Vagina (tissue), 2 donors: ENCODE measurements at regions not wholly inside any gene's neighbourhood (a gene's known extent, or its start where the extent isn't known, plus 50 kb on each side); places are given as distances from the start of the nearest gene placed in this dataset.

Source experiments
- DNase-seq, 2 donors: peaks; one replicate each; pipeline ENCODE4 v3.0.0-alpha.2; 2017; ENCODE audit errors: extremely low spot score in 2 of 2
- H3K27ac ChIP-seq: fragments of 200-600 bp; sonication (generic); one replicate; pipeline ENCODE4 v1.5.1; 2019
- H3K27me3 ChIP-seq: fragments of 200-600 bp; sonication (generic); one replicate; pipeline ENCODE4 v1.5.1; 2019
- H3K36me3 ChIP-seq, 2 donors: fragments of 200-600 bp; sonication (generic); one replicate each; pipeline ENCODE4 v1.5.1; 2017 to 2019
- H3K4me1 ChIP-seq: fragments of 200-600 bp; sonication (generic); one replicate; pipeline ENCODE4 v1.5.1; 2019
- H3K4me3 ChIP-seq, 2 donors: fragments of 200-600 bp; sonication (generic); 1 replicate in 1 of 2; 2 replicates in 1 of 2; pipeline ENCODE4 v1.5.1; 2016 to 2019
- H3K9me3 ChIP-seq: fragments of 200-600 bp; sonication (generic); one replicate; pipeline ENCODE4 v1.5.1; 2019
- POLR2A ChIP-seq, 2 donors: fragments of 450-650 bp; IDR thresholded peaks; one replicate each; pipeline ENCODE4 v1.6.1; 2017; ENCODE audit warnings: antibody characterized with exemption in 2 of 2, mild to moderate bottlenecking in 2 of 2, moderate library complexity in 2 of 2
- POLR2AphosphoS5 ChIP-seq, 2 donors: sonication (generic); formaldehyde crosslinking; IDR thresholded peaks; one replicate each; pipeline ENCODE4 v1.9.0; 2017; ENCODE audit warnings: antibody characterized with exemption in 2 of 2, mild to moderate bottlenecking in 2 of 2, low read depth in 1 of 2; ENCODE audit not compliant: insufficient read depth in 1 of 2
- intact Hi-C: fragments of 100-400 bp; cut with DNase I; formaldehyde crosslinking; loops from one replicate; pipeline ENCODE4 v1.15.1; 2023
- TF ChIP-seq, protein P1 (sequence below), 3 experiments: fragments of 450-650 bp in 2 of 3; fragments of 200-600 bp in 1 of 3; sonication (generic) in 1 of 3; IDR thresholded peaks; one replicate each; pipeline ENCODE4 v1.5.1; 2017 to 2019; ENCODE audit warnings: antibody characterized with exemption in 3 of 3, mild to moderate bottlenecking in 2 of 3, moderate library complexity in 2 of 3

DNA sequence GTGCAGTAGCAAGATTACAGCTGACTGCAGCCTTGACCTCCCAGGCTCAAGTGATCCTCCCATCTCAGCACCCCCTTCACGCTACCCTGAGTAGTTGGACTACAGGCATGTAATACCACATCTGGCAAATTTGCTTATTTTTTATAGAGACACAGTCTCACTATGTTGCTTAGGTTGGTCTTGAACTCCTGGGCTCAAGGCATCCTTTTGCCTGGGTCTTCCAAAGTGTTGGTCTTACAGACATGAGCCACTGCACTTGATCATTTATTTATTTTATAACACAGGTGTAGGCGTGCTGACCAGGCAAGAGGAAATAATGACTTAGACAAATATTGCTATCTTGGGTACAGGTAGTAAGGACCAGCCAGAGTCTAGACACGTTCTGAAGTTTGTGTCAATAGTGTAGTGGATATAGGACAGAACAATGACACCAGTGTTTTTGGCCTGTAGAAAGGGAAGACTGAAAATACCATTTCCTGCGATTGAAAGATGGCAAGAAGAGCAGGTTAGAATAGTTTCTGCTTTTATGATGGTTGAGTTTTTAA is 71.0 kb upstream of the THUMPD2 start:
- intact Hi-C loops, result no loop called here
- Histone ChIP-seq H3K27me3 (no peaks in the 10 kb centered on the region), H3K4me3 (no peak overlapping the region), H3K4me1 (peaks cover 14% of the 10 kb centered on the region), H3K27ac (no peak overlapping the region), H3K9me3 (no peaks in the 10 kb centered on the region), H3K36me3 (no peaks in the 10 kb centered on the region)
- no peak for TF ChIP-seq POLR2AphosphoS5 (IDR thresholded peaks at IDR 0.05; ENCODE audit: insufficient read depth in 1 of 2, low read depth in 1 of 2)
- no peak for TF ChIP-seq POLR2A (IDR thresholded peaks at IDR 0.05)
- DNase-seq, result no peak

DNA sequence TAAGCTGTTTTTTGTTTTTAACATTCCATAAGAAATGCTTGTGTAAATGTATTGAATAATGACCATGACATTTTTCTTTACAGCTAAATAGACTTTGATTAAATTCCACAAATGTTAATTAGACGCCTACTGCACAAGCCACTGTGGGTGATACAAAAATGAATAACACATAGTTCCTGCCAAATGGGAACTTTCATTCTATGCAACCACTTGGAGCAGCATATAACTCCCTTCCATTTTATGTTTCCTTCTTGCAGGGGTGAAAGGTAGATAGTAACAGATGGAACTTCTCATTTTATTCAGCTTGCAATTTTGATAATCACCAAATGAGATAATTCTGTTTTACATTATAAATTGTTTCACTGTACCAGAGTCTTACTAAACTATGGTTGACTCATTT is 70.0 kb upstream of the THUMPD2 start:
- Histone ChIP-seq H3K27me3 (no peaks in the 10 kb centered on the region), H3K27ac (no peak overlapping the region), H3K36me3 (no peaks in the 10 kb centered on the region), H3K4me3 (no peak overlapping the region), H3K4me1 (peaks cover 14% of the 10 kb centered on the region), H3K9me3 (no peaks in the 10 kb centered on the region)
- TF ChIP-seq POLR2AphosphoS5 (IDR thresholded peaks at IDR 0.05; ENCODE audit: insufficient read depth in 1 of 2, low read depth in 1 of 2) (no peak), POLR2A (IDR thresholded peaks at IDR 0.05) (no peak)
- TF ChIP-seq, protein P1, sequence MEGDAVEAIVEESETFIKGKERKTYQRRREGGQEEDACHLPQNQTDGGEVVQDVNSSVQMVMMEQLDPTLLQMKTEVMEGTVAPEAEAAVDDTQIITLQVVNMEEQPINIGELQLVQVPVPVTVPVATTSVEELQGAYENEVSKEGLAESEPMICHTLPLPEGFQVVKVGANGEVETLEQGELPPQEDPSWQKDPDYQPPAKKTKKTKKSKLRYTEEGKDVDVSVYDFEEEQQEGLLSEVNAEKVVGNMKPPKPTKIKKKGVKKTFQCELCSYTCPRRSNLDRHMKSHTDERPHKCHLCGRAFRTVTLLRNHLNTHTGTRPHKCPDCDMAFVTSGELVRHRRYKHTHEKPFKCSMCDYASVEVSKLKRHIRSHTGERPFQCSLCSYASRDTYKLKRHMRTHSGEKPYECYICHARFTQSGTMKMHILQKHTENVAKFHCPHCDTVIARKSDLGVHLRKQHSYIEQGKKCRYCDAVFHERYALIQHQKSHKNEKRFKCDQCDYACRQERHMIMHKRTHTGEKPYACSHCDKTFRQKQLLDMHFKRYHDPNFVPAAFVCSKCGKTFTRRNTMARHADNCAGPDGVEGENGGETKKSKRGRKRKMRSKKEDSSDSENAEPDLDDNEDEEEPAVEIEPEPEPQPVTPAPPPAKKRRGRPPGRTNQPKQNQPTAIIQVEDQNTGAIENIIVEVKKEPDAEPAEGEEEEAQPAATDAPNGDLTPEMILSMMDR (IDR thresholded peaks at IDR 0.05), result no peak
- intact Hi-C loops, result no loop called here
- DNase-seq, result no peak

DNA sequence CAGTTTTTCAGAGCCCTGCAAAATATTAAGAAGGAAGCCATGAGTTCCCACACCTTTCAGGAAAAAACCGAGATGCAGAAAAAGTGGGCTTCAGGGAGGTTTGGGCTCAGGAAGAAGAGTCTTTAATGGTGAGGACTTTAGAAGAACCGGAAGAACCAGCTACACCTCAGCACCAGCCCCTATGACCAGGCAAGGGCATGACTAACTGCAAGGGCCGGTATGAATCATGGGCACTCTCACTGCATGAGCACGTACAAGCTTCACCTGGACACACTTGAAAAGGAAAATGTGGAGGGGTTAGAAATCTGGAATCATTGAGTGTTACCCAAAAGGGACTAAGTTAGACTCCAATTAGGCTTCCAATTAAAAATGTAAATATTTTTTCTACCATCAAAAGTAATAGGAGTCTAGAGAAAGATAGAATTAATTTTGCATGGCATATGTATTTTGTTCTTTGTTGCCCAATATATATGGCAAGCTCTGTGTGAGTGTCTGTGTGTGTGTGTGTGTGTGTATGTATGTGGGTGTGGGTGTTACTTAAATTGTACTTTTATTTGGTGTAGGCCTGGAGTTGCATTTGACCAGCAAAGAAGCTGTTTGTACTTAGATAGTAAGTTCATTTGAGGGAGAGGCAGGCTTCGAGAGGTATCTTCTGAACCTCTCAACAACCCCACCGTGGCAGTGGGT is 66.5 kb upstream of the THUMPD2 start:
- no peaks in the 10 kb centered on the region for H3K36me3 ChIP-seq
- peak in 1 of 2 donors; percentile 13 for TF ChIP-seq POLR2AphosphoS5 (IDR thresholded peaks at IDR 0.05; ENCODE audit: insufficient read depth in 1 of 2, low read depth in 1 of 2)
- no peak for TF ChIP-seq POLR2A (IDR thresholded peaks at IDR 0.05)
- H3K27ac ChIP-seq, result no peak overlapping the region
- H3K9me3 ChIP-seq, result no peaks in the 10 kb centered on the region
- no peaks in the 10 kb centered on the region for H3K4me1 ChIP-seq
- H3K4me3 ChIP-seq, result no peak overlapping the region
- H3K27me3 ChIP-seq, result no peaks in the 10 kb centered on the region
- intact Hi-C loops, result no loop called here
- no peak for DNase-seq

DNA sequence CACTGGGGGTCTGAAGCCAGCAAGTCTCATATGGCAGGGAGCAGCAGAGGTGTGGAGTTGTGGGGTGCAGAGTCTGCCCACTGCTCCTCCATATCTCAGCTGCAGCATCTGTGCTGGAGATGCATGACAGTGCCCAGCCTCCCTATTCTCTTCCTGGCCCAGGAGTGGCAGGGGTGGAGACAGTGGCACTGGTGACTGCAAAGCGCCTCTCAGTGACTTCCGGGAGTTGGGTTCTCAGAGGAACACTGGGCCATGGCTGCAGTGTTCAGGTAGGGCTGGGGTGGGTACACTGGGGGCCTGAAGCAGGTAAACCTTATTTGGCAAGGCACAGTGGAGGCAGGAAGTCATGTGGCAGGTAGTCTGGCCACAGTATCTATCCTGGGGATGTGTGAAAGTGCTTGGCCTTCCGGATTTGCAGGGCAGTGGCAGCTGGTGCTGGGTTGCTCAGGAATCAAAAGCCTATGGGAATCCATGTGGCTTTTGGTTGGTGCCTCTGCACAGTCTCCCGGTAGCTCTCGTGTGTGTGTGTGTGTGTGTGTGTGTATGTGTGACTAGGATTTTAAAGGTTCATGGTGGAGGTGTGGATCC is 60.3 kb upstream of the THUMPD2 start:
- Histone ChIP-seq H3K9me3 (peaks cover 4% of the 10 kb centered on the region), H3K27me3 (no peaks in the 10 kb centered on the region), H3K36me3 (no peaks in the 10 kb centered on the region), H3K4me1 (no peaks in the 10 kb centered on the region), H3K27ac (no peak overlapping the region), H3K4me3 (no peak overlapping the region)
- no peak for DNase-seq
- intact Hi-C loops, result no loop called here
- TF ChIP-seq POLR2A (IDR thresholded peaks at IDR 0.05) (no peak), POLR2AphosphoS5 (IDR thresholded peaks at IDR 0.05; ENCODE audit: insufficient read depth in 1 of 2, low read depth in 1 of 2) (no peak)
- TF ChIP-seq, protein P1 (IDR thresholded peaks at IDR 0.05), result no peak

DNA sequence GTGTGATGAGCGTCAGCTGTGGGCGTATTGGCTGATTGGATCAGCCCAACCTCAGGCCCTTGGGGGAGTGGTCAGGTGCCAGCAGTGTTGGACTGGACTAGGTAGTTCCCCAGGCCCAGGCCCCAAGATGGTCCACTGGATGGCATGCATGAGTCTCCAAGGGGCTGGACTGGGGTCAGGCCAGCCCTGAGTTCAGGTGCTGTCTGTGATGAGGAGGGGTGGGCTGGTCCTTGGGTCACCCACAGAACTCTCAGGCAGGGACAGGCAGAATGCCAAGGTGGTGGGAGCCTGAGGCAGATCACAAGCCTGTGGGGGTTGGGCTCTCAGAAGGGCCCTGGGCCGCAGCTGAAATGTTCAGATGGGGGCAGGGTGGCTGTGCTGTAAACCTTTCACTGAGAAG is 59.5 kb upstream of the THUMPD2 start:
- no peak overlapping the region for H3K27ac ChIP-seq
- intact Hi-C loops, result no loop called here
- no peaks in the 10 kb centered on the region for H3K27me3 ChIP-seq
- no peaks in the 10 kb centered on the region for H3K36me3 ChIP-seq
- no peak overlapping the region for H3K4me3 ChIP-seq
- TF ChIP-seq POLR2A (IDR thresholded peaks at IDR 0.05), result no peak
- no peak for DNase-seq
- H3K9me3 ChIP-seq, result peaks cover 4% of the 10 kb centered on the region
- no peaks in the 10 kb centered on the region for H3K4me1 ChIP-seq

DNA sequence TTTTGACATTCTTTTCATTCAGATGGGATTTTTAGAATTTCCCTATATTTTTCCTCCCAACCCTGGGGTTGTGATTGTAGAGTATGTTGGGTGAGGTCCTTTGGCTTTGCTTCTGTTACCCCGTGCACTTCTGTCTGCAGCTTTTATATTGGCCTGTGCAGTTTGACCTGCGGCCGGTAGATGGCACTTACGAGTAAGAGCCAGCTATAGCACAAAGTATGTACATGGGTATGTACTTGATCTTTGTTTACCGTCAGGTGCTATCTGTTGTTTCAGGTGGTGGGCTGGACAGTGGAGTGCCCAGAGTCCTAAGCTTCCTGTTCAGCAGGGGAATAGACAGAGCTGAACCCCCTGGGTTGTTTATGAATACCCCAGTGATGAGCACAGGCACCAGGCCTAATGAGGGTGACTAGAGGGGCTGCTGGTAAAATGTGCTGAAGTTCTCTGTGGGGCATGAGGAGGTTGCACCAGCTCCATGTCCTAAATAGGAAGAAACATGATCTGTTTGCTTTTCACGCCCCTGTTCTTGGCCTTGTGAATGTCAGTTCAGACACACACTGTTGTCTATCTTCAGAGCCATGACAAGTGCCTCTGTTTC is 58.9 kb upstream of the THUMPD2 start:
- H3K4me1 ChIP-seq, result no peaks in the 10 kb centered on the region
- no peaks in the 10 kb centered on the region for H3K27me3 ChIP-seq
- peaks cover 4% of the 10 kb centered on the region for H3K9me3 ChIP-seq
- DNase-seq, result no peak
- no peak overlapping the region for H3K27ac ChIP-seq
- no peaks in the 10 kb centered on the region for H3K36me3 ChIP-seq
- TF ChIP-seq POLR2A (IDR thresholded peaks at IDR 0.05), result no peak
- TF ChIP-seq, protein P1 (IDR thresholded peaks at IDR 0.05), result no peak
- no peak for TF ChIP-seq POLR2AphosphoS5 (IDR thresholded peaks at IDR 0.05; ENCODE audit: insufficient read depth in 1 of 2, low read depth in 1 of 2)
- no peak overlapping the region for H3K4me3 ChIP-seq
- intact Hi-C loops, result no loop called here
